B cell (primary cell): ENCODE measurements at regions not wholly inside any gene's neighbourhood (a gene's known extent, or its start where the extent isn't known, plus 50 kb on each side); places are given as distances from the start of the nearest gene placed in this dataset.

ENCODE experiments used
- EZH2 ChIP-seq: IDR thresholded peaks from 2 replicates; pipeline ENCODE4 v1.6.1; 2012; ENCODE audit warnings: borderline replicate concordance, low read depth, mild to moderate bottlenecking, moderate library complexity, low read length; ENCODE audit not compliant: insufficient read depth, poor library complexity, severe bottlenecking
- TF ChIP-seq, protein P1 (sequence below): fragments of 200-600 bp; IDR thresholded peaks from one replicate; pipeline ENCODE4 v1.8.0; 2022; ENCODE audit warnings: antibody characterized with exemption, mild to moderate bottlenecking

DNA sequence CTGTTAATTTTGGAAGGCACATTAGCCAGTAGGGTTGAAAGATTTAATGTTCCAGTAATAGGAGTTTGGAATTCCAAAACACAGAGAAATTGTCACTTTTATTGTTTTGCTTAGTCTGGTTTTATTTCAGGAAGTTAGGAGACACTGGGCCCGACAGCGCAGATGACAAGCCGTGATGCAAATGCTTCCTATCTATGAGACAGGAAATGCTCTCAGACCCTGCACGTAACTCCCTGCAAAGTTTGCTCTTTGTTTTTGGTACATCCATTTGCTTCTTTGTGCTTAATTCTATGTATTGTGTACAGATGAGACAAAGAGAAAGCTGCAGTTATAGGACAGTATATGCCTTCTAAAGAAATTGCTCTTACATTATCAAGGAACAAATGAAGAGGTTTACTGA, 201.6 kb upstream of the SGK1 start:
- TF ChIP-seq, protein P1, sequence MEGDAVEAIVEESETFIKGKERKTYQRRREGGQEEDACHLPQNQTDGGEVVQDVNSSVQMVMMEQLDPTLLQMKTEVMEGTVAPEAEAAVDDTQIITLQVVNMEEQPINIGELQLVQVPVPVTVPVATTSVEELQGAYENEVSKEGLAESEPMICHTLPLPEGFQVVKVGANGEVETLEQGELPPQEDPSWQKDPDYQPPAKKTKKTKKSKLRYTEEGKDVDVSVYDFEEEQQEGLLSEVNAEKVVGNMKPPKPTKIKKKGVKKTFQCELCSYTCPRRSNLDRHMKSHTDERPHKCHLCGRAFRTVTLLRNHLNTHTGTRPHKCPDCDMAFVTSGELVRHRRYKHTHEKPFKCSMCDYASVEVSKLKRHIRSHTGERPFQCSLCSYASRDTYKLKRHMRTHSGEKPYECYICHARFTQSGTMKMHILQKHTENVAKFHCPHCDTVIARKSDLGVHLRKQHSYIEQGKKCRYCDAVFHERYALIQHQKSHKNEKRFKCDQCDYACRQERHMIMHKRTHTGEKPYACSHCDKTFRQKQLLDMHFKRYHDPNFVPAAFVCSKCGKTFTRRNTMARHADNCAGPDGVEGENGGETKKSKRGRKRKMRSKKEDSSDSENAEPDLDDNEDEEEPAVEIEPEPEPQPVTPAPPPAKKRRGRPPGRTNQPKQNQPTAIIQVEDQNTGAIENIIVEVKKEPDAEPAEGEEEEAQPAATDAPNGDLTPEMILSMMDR: no peak
- TF ChIP-seq EZH2: no peak
